ENCODE measurements at regions not wholly inside any gene's neighbourhood (a gene's known extent, or its start where the extent isn't known, plus 50 kb on each side); places are given as distances from the start of the nearest gene placed in this dataset.
A peak's percentile ranks its signal among the peaks of the same experiment; 100 is the strongest.

GRCh38 chr1:70617728-70618127, 206.7 kb downstream of the CTH start:
- no peak overlapping the region for H3K18ac ChIP-seq (ENCODE audit: insufficient read length, low read depth, low read length)
- H3K23me2 ChIP-seq (ENCODE audit: insufficient read length, low read depth, low read length, poor library complexity, severe bottlenecking), result no peaks in the 10 kb centered on the region
- H3K23ac ChIP-seq (ENCODE audit: insufficient read length, low read depth, low read length), result no peak overlapping the region
- WGBS (ENCODE audit: extremely low coverage, insufficient read length, low lambda C conversion rate), result no CpG with 5 or more reads among the region's 2 CpGs
- TF ChIP-seq CTCF (conservative IDR thresholded peaks at IDR 0.05), result peak; percentile 59
- H3K27me3 ChIP-seq (ENCODE audit: insufficient read depth, low read length), result no peaks in the 10 kb centered on the region
- H3K4ac ChIP-seq (ENCODE audit: low read depth, low read length), result no peak overlapping the region
- H3K79me1 ChIP-seq (ENCODE audit: insufficient read depth, low read depth, low read length, poor library complexity, severe bottlenecking), result no peaks in the 10 kb centered on the region
- no peak overlapping the region for H2BK5ac ChIP-seq (ENCODE audit: insufficient read length, low read length)
- no peak overlapping the region for H3T11ph ChIP-seq (ENCODE audit: low read length)
- no peak overlapping the region for H3K9ac ChIP-seq (ENCODE audit: extremely low read depth, insufficient read length, low read length)
- H2AFZ ChIP-seq (ENCODE audit: low read length), result no peak overlapping the region
- no peaks in the 10 kb centered on the region for H3K4me1 ChIP-seq (ENCODE audit: insufficient read depth, low read length)
- no peaks in the 10 kb centered on the region for H3K9me3 ChIP-seq (ENCODE audit: control insufficient read depth, low read depth, low read length)
- no peak overlapping the region for H2BK20ac ChIP-seq (ENCODE audit: low read depth, low read length, poor library complexity, severe bottlenecking)
- no peak overlapping the region for H2AK5ac ChIP-seq (ENCODE audit: insufficient read length, low read length)
- no peak overlapping the region for H4K5ac ChIP-seq (ENCODE audit: insufficient read length, low read depth, low read length)
- H3K27me3 Mint-ChIP-seq (ENCODE audit: low read depth), result no peaks in the 10 kb centered on the region; the same call in 1 of the 2 replicates
- H3K4me1 Mint-ChIP-seq, result no peaks in the 10 kb centered on the region
- H3K4me2 ChIP-seq (ENCODE audit: insufficient read depth, insufficient read length, low read length), result no peak overlapping the region
- H4K91ac ChIP-seq (ENCODE audit: insufficient read length, low read depth, low read length), result no peak overlapping the region
- H4K20me1 ChIP-seq (ENCODE audit: control insufficient read depth, insufficient read depth, insufficient read length), result no peaks in the 10 kb centered on the region
- no peak overlapping the region for H2BK12ac ChIP-seq (ENCODE audit: insufficient read length, low read depth, low read length)
- H3K27ac ChIP-seq (ENCODE audit: insufficient read length, low read depth, low read length), result no peak overlapping the region
- H3K4me3 Mint-ChIP-seq, result no peak overlapping the region
- no peak overlapping the region for H2BK15ac ChIP-seq (ENCODE audit: low read depth, low read length)
- DNase-seq, result no peak
- H3K9me3 Mint-ChIP-seq, result peaks cover 0 to 5% of the 10 kb centered on the region in 2 experiments; a peak in 4 of 5 replicates
- no peaks in the 10 kb centered on the region for H3K79me2 ChIP-seq (ENCODE audit: insufficient read depth, low read length)
- no peak overlapping the region for H3K56ac ChIP-seq (ENCODE audit: insufficient read length, low read depth, low read length)
- H3K27ac Mint-ChIP-seq, result no peak overlapping the region
- no peak overlapping the region for H3K14ac ChIP-seq (ENCODE audit: insufficient read depth, low read length)
- no peak overlapping the region for H4K8ac ChIP-seq (replicated peaks; ENCODE audit: insufficient read length, low read depth, low read length)
- H3K36me3 Mint-ChIP-seq (ENCODE audit: insufficient read depth in 1 of 3, low read depth in 3 of 3), result no peaks in the 10 kb centered on the region
- no peak overlapping the region for H2BK120ac ChIP-seq (ENCODE audit: low read depth, low read length, poor library complexity, severe bottlenecking)

Measured in H9 (cell line).